ENCODE measurements at regions not wholly inside any gene's neighbourhood (a gene's known extent, or its start where the extent isn't known, plus 50 kb on each side); places are given as distances from the start of the nearest gene placed in this dataset.

DNA sequence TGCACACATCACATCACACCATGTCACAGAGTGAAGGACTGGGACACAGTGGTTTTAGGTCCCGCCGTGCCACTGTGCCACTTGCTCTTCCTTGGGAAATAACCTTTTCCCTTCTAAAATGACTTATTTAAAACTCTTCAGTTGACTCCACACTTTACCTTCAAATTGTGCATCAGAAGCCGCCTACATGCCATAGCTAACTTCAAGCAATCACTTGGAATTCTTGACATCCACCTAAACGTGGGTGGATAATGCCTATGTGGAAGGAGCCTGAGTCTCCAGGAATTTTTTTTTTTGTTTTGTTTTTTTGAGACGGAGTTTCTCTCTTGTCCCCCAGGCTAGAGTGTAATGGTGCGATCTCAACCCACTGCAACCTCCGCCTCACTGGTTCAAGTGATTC lies 777.4 kb upstream of the TENM3 start:
- TF ChIP-seq, protein P1, sequence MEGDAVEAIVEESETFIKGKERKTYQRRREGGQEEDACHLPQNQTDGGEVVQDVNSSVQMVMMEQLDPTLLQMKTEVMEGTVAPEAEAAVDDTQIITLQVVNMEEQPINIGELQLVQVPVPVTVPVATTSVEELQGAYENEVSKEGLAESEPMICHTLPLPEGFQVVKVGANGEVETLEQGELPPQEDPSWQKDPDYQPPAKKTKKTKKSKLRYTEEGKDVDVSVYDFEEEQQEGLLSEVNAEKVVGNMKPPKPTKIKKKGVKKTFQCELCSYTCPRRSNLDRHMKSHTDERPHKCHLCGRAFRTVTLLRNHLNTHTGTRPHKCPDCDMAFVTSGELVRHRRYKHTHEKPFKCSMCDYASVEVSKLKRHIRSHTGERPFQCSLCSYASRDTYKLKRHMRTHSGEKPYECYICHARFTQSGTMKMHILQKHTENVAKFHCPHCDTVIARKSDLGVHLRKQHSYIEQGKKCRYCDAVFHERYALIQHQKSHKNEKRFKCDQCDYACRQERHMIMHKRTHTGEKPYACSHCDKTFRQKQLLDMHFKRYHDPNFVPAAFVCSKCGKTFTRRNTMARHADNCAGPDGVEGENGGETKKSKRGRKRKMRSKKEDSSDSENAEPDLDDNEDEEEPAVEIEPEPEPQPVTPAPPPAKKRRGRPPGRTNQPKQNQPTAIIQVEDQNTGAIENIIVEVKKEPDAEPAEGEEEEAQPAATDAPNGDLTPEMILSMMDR (conservative IDR thresholded peaks at IDR 0.05) = no peak
- no peak for TF ChIP-seq ZFX (IDR thresholded peaks at IDR 0.05)

Data from C4-2B (cell line).